ENCODE measurements at regions not wholly inside any gene's neighbourhood (a gene's known extent, or its start where the extent isn't known, plus 50 kb on each side); places are given as distances from the start of the nearest gene placed in this dataset.
"Not testable (repeated sequence)": the region's sequence is repeated elsewhere in the genome, so short reads cannot be mapped to it uniquely, and the experiment has no call there.

DNA sequence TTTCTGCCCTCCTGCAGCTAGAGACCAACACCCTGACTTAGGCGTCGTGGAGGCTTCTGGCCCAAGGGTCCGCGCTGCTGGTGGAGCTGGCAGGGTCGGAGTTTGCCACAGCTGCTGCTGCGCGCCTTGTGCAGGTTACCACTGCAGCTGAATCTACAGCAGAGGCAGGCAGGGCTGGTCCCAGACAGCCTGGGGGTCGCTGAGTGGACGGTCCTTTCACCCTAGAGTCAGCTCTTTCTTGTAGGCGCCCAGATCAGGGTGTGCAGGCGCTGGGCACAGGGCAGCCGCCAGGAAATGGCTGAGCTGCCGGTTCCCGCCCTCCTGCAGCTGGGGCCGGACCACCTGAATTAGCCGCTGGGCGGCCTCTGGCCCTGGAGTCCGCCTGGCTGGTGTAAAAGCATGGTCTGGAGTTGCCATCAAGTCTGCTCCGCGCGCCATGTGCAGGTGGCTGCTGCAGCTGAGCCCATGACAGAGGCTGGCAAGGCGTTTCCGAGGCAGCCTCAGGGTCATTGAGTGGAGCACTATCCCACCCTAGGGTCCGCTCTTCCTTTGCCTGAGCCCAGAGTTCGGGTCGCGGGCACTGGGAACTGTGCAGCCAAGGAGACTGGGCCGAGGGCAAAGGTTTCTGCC, 144.3 kb downstream of the CCDC74A start:
- WGBS = 74% methylated on average over 28 of the region's 28 CpGs
- not testable (repeated sequence) for H3K4me3 ChIP-seq (ENCODE audit: low read depth, low read length); H3K27ac ChIP-seq (ENCODE audit: low read depth); H3K36me3 ChIP-seq (ENCODE audit: insufficient read depth); H3K4me1 ChIP-seq (ENCODE audit: insufficient read depth); DNase-seq (ENCODE audit: extremely low spot score)

DNA sequence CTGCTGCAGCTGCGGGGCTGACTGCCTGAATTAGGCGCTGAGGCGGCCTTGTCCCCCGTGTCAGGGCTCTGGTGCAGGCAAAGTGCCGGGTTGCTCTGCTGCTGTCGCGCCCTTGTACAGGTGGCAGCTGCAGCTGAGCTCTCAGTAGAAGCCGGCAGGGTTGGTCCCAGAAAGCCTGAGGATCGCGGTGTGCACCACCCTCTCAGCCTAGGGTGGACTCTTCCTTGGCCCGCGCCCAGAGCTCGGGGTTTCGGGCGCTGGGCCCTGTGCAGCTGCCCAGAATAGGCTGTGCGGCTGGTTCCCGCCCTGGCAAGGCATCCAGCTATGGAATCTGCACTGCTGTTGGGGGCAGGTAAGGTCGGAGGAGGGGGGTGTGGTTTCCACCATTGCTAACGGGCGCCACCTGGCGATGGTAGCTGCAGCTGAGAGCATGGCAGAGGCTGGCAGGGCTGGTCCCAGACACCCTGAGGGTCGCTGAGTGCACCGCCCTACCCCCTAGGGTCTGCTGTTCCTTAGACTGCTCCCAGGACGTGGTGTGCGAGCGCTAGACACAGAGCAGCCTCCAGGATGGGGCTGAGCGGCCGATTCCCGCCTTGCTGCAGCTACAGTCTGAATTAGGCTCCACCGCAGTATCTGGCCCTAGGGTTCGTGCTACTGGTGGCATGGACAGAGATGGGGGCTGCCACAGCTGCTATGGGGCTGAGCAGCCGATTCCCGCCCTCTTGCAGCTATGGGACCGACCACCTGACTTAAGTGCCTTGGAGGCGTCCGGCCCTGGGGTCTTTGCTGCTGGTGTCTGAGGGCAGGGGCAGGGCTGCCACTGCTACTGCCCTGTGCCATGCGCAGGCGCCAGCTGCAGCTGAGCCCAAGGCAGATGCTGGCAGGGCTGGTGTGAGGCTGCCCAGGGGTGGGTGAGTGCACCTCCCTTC, 145.0 kb downstream of the CCDC74A start:
- H3K4me1 ChIP-seq (ENCODE audit: insufficient read depth); H3K36me3 ChIP-seq (ENCODE audit: insufficient read depth); H3K4me3 ChIP-seq (ENCODE audit: low read depth, low read length); H3K27ac ChIP-seq (ENCODE audit: low read depth); DNase-seq (ENCODE audit: extremely low spot score): not testable (repeated sequence)
- 7% methylated on average over 38 of the region's 38 CpGs for WGBS

DNA sequence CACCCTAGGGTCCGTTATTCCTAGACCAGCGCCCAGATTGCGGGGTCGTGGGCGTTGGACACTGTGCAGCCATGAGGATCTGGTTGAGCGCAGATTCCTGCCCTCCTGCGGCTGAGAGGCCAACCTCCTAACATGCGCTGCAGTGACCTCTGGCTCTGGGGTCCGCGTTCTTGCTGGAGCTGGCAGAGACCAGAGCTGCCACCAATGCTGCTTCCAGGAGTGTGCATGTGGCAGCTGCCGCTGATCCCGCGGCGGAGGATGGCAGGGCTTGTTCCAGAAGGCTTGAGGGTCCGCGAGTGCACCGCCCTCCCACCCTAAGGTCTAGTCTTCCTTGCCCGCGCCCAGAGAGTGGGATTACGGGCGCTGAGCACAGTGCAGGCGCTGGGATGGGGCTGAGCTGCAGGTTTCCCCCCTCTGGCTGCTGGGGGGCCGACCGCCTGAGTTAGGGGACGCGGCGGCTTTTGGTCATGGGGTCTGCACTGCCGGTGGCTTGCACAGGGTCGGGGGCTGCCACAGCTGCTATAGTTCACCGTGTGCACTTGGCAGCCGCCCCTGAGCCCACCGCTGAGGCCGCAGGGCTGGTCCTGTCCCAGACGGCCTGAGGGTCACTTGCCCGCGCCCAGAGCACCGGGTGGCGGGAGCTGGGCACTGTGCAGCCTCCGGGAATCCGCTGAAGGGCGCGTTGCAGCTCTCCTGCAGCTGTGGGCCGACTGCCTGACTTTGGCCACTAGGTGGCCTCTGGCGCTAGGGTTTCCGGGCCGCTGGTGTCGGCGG, 145.9 kb downstream of the CCDC74A start:
- Histone ChIP-seq H3K4me1 (ENCODE audit: insufficient read depth) (no peaks in the 10 kb centered on the region), H3K4me3 (ENCODE audit: low read depth, low read length) (peak overlapping the region; percentile 8), H3K36me3 (ENCODE audit: insufficient read depth) (no peaks in the 10 kb centered on the region), H3K27ac (ENCODE audit: low read depth) (no peak overlapping the region)
- no peak for DNase-seq (ENCODE audit: extremely low spot score)
- WGBS = 2% methylated on average over 48 of the region's 48 CpGs

DNA sequence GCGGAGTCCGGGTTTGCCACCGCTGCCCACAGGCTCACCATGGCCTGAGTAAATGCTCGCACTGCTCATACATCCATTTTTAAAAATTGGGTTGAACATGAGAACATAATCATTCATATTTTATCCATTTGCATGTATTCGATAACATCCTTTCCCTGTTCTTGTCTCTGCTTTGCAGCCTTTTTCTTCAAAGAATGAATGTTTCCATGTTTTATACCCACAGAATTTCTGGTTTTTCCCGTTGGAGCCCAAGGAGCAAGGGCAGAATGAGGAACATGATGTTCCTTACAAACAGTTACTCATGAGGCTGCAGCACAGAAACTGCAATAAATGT, 146.5 kb downstream of the CCDC74A start:
- WGBS = 3% methylated on average over 6 of the region's 6 CpGs

GRCh38 chr2:131681611-131682121, 154.0 kb downstream of the CCDC74A start:
- Histone ChIP-seq H3K27ac (ENCODE audit: low read depth) (peak overlapping the region; percentile 85), H3K4me3 (ENCODE audit: low read depth, low read length) (peak overlapping the region; percentile 72)
- H3K36me3 ChIP-seq (ENCODE audit: insufficient read depth); DNase-seq (ENCODE audit: extremely low spot score); H3K4me1 ChIP-seq (ENCODE audit: insufficient read depth): not testable (repeated sequence)
- WGBS = 35% methylated on average over 10 of the region's 10 CpGs

More for the DNA sequence above, 146.5 kb downstream of the CCDC74A start:
- H3K36me3 ChIP-seq (ENCODE audit: insufficient read depth) = no peaks in the 10 kb centered on the region
- H3K4me3 ChIP-seq (ENCODE audit: low read depth, low read length) = no peak overlapping the region
- no peaks in the 10 kb centered on the region for H3K4me1 ChIP-seq (ENCODE audit: insufficient read depth)
- no peak for DNase-seq (ENCODE audit: extremely low spot score)
- H3K27ac ChIP-seq (ENCODE audit: low read depth) = no peak overlapping the region

DNA sequence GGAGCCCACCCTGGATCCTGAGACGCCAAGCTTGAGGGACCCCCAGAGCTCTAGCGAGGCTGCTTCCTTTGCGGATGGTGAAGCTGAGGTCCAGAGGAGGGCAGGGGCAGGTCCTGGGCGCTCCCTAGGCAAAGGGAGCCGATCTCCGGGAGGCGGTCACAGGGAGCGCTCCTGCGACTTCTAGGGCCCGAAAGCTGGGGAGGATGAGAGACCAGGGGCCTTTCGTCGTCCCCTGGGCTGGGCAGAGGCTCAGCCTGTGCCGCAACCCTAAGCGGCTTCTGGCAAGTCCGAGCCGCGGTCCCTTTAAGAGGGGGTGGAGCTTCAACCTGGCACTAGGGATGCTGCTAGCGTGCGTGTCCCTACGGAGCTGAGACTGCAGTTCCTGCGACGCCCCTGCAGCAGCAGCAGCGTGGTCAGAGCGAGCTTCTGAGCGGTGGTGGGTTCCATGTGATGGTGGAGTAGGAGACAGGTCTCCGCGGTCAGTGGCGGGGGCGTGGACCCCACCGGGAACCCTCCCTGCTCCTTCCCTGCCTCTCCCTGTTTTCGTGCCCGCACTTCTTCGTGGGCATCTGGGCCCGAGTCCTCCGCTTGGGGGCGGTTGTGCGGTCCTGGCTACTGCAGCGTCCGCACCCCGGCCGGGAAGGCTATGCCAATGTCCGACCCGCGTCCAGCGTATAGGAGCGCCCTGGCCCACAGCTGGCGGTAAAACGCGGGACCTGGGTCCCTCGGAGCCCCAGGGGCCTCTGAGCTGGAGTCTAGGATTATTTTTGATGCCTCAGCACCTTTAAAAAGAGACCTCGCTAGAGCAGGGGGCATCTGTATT, 154.6 kb downstream of the CCDC74A start:
- peaks cover 2% of the 10 kb centered on the region for H3K4me1 ChIP-seq (ENCODE audit: insufficient read depth)
- H3K27ac ChIP-seq (ENCODE audit: low read depth) = peak overlapping the region; percentile 85
- peak; percentile 23 for DNase-seq (ENCODE audit: extremely low spot score)
- no peaks in the 10 kb centered on the region for H3K36me3 ChIP-seq (ENCODE audit: insufficient read depth)
- H3K4me3 ChIP-seq (ENCODE audit: low read depth, low read length) = peak overlapping the region; percentile 72
- under 1% methylated on average over 51 of the region's 51 CpGs for WGBS

DNA sequence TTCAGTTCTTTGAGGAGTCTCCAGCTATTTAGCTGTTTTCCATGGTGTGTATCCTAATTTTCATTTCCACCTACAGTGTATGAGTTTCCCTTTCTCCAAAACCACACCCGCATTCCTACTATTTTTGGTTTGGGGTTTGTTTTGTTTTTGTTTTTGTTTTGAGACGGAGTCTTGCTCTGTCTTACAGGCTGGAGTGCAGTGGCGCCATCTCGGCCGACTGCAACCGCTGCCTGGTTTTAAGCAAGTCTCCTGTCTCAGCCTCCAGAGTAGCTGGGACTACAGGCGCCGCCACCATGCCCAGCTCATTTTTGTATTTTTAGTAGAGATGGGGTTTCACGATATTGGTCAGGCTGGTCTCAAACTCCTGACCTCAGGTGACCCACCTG, 155.2 kb downstream of the CCDC74A start:
- not testable (repeated sequence) for H3K27ac ChIP-seq (ENCODE audit: low read depth); DNase-seq (ENCODE audit: extremely low spot score); H3K36me3 ChIP-seq (ENCODE audit: insufficient read depth); H3K4me1 ChIP-seq (ENCODE audit: insufficient read depth)
- 15% methylated on average over 9 of the region's 9 CpGs for WGBS
- H3K4me3 ChIP-seq (ENCODE audit: low read depth, low read length) = peak overlapping the region; percentile 72

DNA sequence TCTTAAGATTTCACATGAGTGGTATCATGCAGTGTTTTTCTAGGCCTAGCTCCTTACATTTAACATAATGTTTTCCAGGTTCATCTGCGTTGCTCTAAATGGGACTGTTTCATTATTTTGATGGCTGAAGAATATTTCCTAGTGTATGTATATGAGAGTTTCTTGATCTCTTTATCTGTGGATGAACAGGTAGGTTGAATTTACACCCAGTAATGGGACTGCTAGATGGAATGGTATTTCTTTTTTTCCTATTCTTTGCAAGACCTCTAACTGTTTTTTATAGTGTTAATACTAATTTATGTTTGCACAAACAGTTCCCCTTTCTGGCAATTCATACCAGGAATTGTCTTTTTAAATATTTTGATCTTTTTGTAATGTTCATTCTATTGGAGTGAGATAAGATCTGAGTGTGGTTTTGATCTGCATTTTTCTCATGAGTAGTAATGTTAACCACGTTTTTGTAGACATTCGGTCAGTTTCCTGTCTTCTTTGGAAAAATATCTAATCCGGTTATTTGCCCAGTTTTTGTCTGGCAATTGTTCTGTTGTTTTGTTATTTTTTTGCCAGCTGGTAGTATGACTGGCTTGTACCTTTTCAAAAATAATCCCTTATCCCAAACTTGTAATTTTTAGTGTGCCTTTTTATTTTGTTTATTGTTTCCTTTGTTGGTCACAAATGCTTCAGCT, 157.1 kb downstream of the CCDC74A start:
- not testable (repeated sequence) for H3K4me1 ChIP-seq (ENCODE audit: insufficient read depth); H3K36me3 ChIP-seq (ENCODE audit: insufficient read depth); DNase-seq (ENCODE audit: extremely low spot score); H3K4me3 ChIP-seq (ENCODE audit: low read depth, low read length); H3K27ac ChIP-seq (ENCODE audit: low read depth)
- 62% methylated on average over 4 of the region's 4 CpGs for whole genome bisulfite sequencing

DNA sequence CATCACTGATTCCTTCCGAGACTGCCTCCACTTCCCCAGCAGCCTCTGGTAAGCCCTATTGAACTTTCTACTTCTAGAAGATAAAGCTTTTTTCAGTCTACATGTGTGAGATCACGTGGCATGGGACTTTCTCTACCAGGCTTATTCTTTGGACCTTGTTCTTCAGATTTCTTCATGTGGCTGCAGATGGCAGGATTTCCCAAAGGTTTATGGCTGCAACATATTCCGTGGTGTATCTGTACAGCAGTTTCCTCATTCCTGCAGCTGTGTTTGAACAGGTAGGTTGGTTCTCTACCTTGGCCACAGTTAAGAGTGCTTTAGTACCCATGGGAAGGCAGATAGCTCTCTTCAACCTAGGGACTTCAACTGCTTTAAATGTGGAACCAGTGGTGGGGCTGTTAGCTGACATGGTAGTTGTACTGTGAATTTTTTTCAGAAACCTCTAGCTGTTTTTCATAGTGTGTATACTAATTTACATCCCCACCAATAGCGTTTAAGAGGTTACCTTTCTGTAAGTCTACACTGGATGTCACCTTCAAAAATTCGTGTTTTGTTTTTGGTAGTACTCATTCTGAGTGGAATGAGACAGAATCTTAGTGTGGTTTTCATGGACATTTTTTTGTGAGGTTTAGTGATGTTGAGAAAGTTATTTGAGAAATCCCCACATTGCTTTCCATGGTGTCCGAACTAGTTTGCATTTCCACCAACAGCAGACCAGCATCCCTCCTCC, 158.6 kb downstream of the CCDC74A start:
- not testable (repeated sequence) for H3K4me3 ChIP-seq (ENCODE audit: low read depth, low read length); H3K4me1 ChIP-seq (ENCODE audit: insufficient read depth); H3K36me3 ChIP-seq (ENCODE audit: insufficient read depth); H3K27ac ChIP-seq (ENCODE audit: low read depth); DNase-seq (ENCODE audit: extremely low spot score)
- WGBS = 74% methylated on average over 6 of the region's 6 CpGs

DNA sequence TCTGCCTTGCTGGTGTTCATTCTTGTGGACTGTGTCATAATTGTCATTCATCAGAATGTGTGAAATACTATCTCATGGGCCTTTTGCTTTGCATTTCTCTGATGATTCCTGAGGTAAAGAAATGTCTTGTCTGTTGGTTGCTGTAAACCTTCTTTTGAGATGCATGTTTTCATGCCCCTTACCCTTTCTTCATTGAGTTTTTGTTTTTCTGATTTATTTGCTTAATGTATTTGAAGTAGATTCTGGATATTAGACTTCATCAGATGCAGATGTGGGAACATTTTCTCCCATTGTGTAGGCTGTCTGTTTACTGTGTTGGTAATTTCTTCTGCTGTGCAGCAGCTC, 159.2 kb downstream of the CCDC74A start:
- not testable (repeated sequence) for H3K36me3 ChIP-seq (ENCODE audit: insufficient read depth); H3K27ac ChIP-seq (ENCODE audit: low read depth); H3K4me3 ChIP-seq (ENCODE audit: low read depth, low read length); DNase-seq (ENCODE audit: extremely low spot score); H3K4me1 ChIP-seq (ENCODE audit: insufficient read depth)

DNA sequence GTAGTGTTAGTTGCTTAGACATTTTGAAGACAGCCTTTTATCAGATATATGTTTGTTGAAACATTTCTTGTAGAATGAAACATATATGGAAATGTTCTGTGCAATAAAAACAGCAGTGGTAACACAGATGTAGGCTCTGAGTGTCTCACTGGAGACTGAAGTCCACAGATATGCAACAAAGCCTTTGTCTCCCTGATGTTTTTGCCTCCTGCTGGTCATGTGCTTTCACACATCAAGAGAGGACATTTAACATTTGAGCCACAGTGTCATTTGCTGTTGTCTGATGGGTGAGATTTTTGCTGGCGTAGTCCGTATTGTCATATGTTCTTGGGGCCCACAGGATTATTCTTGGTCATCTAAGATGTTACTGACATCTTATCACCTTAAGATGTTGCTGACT, 161.4 kb downstream of the CCDC74A start:
- not testable (repeated sequence) for DNase-seq (ENCODE audit: extremely low spot score); H3K4me1 ChIP-seq (ENCODE audit: insufficient read depth); H3K36me3 ChIP-seq (ENCODE audit: insufficient read depth); H3K4me3 ChIP-seq (ENCODE audit: low read depth, low read length); H3K27ac ChIP-seq (ENCODE audit: low read depth)
- 98% methylated on average over 2 of the region's 2 CpGs for WGBS

GRCh38 chr2:131711268-131711667, 183.6 kb downstream of the CCDC74A start:
- DNase-seq (ENCODE audit: extremely low spot score); H3K4me3 ChIP-seq (ENCODE audit: low read depth, low read length); H3K4me1 ChIP-seq (ENCODE audit: insufficient read depth); H3K36me3 ChIP-seq (ENCODE audit: insufficient read depth); H3K27ac ChIP-seq (ENCODE audit: low read depth): not testable (repeated sequence)
- WGBS = 44% methylated on average over 2 of the region's 2 CpGs
